NCI-H226 (cell line): ENCODE measurements at regions not wholly inside any gene's neighbourhood (a gene's known extent, or its start where the extent isn't known, plus 50 kb on each side); places are given as distances from the start of the nearest gene placed in this dataset.

Experiments
- DNase-seq: peaks from one replicate; pipeline ENCODE4 v3.0.0-alpha.2; 2015

DNA sequence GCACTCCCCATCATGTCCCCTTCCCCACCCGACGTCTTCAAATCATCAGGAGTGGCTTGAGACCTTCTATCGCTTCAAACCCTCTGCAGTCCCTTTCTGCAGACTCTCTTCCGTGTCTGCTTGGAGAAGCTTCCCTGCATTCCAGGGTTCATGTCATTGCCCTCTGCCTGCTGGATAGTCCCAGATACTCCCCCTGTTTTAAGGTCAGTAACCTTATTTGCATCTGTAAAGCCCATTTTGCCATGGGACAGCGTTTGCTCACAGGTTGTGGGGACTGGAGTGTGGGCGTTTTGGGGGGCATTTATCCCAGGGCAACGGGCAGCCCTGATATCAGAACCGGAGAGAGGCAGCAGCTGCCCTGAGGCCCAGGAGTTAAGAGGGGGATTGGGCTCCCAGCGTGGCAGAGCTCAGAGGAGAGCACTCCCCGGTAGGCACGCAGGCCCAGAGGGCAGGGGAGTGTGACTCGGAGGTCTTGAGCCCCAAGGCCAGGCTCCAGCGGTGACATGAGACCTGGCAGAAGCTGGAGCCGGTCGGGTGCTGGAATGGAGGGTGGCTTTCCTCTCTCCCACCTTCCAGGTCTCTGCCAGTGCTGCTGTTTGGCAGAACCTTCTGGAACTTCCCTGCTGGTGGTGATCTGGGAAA lies 73.8 kb downstream of the RTP5 start:
- no peak for DNase-seq

DNA sequence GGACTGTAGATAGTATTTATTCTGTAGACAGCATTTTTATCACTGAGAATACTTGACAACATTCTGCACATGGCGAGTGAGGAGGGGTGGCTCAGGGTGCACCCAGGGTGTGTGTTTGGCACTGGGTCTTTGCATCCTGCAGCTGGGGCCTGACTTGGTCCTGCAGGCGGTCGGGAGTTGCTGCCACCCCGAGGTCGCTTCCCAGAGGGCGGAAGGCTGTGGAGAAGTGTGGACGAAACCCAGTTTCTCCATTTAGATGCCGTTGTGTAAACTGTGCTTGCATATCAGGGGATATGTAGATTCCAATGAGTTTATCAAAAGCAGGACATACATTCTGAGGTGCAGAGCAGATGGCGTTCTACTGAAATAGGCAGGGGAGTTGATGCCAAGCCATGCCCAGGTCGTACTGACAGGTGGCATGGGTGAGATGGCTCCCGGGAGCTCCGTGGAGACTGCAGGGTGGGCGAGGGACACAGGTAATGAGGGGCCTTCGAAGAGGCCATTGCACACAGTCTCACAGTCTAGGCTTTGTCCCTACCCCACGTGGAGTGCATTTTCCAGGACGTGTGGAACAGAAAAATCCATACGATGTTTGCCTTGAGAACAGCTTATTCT lies 74.5 kb downstream of the RTP5 start:
- no peak for DNase-seq

DNA sequence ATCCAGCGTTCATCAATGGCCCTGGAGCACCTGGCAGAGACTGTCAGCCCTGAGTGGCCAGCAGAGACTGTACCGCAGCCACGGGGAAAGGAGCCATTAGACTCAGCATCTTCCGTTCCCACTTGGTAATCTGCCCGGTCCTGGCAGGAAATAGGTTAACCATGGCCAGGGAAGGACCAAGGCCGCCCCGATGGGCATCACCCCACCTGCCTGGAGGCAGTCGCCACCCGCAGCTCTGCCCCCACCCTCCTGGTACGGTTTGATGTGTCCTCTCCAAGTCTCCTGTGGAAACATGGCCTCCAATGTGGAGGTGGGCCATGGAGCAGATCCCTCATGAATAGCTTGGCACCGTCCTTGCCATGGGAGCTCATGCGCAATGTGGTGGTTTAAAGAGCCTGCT lies 75.3 kb downstream of the RTP5 start:
- DNase-seq, result no peak

DNA sequence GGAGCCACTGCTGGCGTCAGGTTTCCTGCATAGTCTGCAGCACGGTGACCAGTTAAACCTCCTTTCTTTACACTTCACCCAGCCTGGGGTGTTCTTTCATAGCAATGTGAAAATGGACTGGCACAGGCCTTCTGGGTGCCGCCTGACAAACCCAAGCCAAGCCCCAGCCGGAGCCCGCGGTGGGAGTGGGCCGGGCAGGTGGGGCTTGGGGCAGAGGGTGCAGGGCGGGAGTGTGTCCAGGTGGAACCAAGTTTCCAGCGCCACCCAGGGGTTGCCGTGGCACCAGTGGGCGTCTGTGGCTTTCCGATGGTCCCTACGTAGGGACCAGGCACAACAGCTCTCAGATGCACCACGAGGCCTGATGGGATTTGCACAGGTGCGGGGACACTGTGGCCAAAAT lies 75.8 kb downstream of the RTP5 start:
- DNase-seq, result no peak

DNA sequence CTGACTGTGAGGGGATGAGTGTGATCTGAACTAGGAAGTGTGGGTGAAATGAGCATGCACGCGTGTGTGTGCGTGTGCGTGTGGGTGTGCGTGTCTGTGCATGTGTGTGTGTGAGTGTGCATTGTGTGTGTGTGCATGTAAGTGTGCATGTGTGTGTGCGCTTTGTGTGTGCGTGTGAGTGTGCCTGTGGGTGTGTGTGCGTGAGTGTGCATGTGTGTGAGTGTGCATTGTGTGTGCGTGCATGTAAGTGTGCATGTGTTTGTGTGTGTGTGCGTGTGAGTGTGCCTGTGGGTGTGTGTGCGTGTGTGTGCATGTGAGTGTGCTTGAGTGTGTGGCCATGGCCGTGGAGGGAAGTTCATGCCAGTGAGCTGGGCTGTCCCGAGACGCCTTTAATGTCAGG lies 76.3 kb downstream of the RTP5 start:
- DNase-seq, result no peak

DNA sequence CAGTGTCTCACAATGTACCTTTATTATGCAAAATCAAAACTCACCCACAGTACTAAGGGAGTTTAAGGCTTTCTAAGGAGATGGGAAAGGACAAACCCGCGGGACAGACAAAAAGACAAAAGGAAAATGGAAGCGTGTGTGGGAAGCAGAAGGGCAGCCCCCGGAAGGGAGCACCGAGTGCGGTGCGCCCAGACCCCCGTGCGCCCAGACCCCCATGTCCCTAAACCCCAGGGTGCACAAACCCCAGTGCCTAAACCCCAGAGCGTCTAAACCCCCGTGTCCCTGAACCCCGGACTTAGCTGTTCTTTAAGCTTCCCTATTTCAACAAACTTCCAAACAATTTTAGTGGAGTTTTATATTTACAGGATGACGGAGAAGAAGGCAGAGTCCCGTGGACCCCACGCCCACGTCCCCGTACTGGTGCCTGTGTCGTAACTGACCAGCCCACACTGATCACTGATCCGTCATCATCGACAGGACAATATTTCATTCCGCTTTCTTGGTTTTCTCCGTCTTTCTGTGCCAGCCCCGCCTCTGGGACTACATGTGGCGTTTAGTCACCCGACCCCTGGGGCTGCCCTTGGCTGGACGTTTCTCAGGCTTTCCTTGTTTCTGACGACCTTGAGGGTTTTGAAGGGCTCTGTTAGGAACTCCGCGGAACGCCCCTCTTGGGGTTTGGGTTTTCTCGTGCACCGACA lies 76.9 kb downstream of the RTP5 start:
- DNase-seq, result no peak

DNA sequence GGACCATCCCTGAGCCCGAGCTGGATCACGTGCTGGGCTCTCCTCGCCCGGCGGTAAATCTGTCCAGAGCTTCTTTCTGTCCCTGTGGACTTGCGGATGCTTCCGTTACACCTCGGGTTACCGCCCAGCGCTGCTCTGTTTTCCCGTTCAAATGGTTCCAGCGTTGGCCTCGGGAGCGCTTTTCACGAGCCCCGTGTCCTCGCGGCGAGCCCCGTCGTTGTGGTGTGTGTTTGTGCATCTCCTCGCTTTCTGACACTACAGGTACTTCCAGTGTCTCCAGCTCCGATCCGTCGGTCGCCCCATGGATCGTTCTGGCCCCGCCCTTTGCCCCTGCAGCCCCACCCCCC lies 77.4 kb downstream of the RTP5 start:
- DNase-seq, result no peak

DNA sequence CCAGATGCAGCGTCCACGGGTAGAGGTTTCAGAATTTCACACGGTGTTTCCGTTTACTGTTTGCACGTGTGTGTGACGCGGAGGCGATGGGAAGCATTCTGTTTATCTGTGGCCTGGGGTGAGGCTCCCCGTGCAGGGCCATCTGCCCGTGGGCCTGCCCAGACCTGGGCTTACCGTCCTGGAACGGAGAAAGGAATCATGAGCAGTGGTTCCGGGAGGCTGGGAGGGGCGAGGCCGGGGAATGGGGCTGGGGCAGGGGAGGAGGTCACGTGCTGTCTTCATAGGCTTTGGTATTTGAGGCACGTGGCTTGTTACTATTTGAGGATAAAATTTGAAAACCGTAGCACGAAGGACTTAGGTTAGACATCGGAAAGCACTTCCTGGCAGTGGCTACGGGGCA lies 77.9 kb downstream of the RTP5 start:
- no peak for DNase-seq

DNA sequence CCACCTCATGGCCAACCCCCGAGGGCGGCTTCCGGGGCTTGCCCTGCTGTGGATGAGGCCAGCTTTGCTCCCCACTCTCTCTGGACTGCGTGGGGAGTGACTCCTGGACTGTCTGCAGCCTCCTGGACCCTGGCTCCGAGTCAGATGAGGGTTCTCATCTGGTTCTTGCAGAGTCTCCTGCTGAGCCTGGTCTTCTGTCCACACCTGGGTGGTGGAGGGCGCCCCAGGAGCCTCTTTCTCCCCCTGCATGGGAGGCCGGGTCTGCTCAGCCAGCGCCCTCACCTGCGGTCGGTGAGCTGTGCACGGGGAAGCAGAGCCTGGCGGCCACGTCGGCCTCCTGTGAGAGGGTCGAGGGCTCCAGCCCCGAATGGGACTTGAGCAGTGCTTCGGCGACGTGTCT lies 78.3 kb downstream of the RTP5 start:
- no peak for DNase-seq

DNA sequence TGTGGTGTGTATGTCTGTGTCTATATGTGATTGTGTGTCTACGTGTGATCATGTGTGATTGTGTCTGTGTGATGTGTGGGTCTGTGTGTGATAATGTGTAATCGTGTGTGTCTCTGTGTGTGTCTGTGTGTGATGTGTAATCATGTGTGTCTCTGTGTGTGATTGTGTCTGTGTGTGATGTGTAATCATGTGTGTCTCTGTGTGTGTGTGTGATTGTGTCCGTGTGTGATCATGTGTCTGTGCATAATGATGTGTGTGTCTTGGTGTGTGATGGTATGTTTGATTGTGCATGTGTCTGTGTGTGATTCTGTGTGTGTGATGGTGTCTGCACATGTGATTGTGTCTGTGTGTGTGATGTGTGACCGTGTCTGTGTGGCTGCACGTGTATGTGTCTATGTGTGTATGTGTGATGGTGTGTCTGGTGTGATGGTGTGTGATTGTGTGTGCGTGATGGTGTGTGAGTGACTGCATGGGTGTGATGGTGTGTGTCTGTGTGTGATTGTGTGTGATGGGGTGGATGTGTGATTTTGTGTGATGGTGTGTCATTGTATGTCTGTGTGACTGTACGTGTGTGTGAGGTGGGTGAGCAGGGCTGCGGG lies 78.9 kb downstream of the RTP5 start:
- DNase-seq, result no peak

DNA sequence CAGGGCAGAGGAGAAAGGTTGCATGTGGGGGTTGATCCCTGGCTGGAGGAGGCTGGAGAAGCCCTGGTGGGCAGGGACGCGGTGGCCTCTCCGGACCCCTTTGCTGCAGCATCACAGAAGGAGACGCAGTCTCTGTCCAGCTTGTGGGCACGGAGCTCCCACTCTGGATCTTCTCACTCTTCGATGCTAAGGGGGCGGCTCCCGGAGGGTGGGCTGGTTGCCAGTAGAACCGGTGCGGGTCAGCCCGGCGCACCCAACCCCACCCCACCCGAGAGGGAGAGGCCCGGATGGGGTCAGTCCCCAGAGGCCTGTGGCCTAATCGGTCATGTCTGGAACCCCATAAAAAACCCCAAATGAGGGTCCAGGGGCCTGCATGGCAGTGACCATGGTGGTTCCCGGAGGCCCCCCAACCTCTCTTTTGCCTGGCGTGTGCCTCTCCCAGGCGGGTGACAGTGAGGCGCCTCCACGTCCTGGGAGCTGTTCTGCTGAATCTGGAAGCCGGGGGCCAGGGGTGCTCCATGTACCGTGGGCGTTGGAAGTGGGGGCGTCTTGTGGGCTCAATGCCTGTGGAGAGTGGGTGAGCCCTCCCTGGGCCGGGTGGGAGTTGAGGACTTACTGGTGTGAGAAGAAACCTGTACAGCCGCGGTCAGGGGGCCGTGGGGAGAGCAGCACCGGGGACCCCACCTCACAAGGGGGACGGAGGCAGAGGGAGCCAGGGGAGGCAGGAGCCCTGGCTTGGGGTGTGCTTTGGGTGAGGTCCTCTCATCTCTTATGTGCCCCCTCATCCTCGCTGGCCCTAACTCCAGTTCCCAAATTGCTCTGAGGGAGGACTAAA lies 79.6 kb downstream of the RTP5 start:
- DNase-seq, result no peak

DNA sequence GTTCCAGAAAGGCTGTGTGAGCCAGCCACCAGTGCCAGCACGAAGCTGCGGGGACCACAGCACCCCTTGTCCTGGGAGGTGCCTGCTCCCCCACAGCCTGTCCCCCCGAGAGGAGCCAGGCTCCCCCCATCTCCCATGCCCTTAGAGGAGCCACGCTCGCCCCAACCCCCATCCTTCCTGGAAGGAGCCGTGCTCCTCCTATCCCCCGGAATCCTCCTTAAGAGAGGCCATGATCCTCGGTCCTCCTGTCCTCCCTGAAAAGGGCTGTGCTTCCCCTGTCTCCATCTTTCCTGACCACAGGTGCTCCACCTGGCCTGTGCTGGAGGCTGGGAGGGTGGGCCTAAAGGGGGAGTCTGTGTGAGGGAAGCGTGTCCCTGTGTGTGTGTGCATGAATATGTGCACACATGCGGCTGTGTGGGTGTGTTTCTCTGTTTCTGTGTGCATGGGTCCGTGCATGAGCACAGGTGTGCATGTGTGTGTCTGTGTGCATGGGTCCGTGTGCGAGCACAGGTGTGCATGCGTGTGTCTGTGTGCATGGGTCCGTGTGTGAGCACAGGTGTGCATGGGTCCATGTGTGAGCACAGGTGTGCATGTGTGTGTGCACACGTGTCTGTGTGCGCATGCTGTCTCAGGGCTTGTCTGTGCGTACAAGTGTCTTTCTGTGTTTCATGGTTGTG lies 80.3 kb downstream of the RTP5 start:
- no peak for DNase-seq

DNA sequence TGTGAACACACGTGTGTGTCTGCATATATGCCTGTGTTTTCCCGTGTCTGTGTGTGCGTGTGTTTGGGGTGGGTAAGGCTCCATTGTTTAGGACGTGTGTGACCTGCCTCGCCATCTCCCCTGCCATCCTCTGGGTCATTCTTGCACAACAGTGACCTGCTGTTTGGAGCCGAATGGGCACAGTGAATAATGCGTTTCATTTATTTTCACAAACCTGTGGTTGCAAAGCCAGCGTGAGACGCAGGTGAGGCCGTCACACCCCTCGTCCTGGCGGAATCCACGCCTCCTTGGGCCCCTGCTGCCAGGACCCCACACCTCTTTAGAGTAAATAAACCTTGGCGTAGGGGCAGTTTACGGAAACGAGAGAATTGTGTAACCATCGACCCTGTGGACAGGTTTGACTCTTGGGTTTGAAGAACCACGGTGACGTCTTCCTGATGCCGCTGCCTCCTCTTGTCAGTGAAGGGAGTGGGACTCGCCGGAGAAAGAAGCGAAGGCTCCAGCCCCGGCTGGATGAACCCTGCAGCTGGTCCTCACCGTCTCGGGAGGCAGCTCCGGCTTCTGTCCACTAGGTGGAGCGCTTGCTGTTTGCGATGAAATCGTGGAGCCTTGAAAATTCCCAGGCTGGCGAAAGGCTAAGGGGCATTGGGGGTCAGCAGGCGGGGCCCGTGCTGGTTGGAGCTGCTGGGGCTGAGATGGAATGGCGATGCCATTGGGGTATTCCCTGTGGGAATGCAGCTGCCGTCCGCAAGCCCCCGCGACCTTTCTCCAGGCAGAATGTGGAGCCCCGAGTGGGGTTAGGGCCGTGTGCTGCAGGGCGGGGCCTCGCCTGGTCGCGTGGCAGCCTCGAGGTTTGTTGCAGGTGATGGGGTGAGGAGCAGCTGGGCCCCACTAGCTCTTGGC lies 81.1 kb downstream of the RTP5 start:
- DNase-seq, result peak; percentile 43

DNA sequence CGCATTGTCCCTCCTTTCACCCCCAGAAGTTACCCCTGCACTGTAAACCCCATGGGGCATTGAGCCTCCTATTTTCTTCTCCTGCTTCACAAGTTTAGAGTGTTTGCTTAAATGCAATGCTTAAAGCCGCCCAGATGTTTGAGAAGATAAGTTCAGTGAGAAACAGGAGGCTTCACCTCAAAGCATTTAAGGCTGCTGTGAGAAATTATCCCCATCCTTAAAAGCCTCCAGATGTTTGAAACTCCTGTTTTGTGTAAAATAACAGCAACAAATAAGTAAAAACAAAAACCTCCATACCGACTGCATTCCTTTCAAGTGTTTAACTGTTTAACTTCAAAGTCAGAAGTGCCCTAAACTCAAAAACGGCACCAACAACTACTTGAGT lies 81.8 kb downstream of the RTP5 start:
- no peak for DNase-seq

DNA sequence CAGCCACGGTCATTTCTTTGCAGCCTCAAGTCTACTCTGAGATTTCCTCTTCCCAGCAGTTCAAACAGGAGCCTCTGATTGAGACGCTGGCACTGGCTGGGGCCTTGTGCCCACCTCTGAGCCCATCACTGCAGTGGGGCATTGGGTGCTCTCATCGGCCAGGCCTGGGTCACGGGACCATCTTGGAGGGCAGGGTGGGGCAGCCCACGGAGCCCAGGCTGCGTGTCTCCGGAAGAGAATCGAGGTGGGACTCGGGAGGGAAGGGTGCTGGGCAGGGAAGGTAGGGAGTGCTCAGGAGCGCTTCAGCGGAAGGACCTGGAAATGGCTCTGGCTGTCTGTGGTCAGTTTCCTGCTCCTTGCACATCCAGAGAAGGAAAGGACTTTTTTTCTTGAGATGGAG lies 82.4 kb downstream of the RTP5 start:
- DNase-seq, result no peak

DNA sequence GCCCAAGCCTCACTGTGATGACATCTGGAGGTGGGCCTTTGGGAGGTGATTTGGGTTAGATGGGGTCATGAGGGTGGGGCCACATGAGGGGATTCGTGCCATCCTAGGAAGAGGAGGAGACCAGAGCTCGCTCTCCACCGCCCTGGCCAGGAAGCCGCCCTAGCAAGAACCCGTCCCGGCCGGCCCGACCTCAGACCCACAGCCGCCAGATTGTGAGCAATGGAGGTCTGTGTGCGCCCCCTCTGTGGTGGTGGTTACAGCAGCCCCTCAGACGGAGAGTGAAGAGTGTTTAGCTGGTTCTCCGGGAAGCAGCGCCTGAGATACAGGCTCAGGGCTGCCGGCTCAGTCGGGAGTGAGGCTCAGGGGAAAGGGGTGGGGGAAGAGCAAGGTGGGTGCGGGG lies 83.3 kb downstream of the RTP5 start:
- no peak for DNase-seq

DNA sequence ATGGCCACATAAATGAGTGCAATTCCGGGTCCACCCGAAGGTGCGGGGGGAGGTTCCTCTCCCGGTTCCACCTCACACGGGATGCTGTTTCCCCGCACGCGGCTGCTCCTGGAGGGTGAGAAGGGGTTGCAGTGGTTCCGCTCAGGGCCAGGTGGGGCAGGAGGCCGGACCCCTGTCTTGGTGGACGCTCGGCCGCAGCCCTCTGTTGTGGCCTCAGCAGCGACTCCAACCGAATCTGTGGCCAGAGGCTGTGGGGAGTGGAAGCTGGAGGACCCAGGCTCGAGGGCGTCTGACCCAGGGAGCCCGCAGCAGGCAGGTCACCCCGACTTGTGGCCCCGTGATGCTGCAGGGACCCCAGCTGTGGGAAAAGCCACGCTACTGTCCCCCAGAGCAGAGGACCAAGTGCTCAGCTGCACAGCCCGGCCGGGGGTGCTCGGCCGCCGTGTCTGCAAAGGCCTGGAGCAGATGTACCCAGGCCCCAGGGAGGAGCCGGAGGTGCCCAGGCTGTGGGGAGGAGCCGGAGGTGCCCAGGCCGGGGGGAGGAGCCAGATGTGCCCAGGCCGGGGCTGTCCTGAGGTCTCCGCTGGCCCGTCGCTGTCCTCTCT lies 83.9 kb downstream of the RTP5 start:
- no peak for DNase-seq

DNA sequence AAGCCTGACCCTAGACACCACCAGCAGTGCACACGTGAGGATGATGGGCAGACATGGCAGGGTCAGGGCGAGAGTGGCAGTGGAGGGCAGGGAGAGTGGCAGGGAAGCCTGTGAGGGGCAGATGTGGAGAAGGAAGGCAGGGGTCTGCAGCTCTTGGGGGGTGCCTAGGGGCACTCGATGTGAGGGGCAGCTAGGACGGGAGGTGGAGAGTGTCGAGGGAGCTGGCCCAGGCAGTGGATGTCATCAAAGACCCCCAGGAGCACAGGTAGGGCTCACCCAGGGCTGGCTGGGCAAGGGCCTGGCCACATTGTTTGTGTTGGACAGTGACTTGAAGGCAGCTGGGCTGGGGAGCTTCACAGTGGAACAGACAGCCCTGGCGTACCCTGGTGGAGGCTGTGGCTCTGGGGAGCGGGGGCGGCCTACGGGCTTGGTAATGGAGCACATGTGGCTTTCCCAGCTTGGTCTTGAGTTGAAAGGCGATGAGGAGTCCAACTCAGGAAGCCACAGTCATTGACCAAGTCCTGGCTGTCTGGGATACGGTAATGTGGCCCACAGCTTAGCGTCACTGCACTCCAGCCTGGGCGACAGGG lies 87.1 kb downstream of the RTP5 start:
- no peak for DNase-seq

DNA sequence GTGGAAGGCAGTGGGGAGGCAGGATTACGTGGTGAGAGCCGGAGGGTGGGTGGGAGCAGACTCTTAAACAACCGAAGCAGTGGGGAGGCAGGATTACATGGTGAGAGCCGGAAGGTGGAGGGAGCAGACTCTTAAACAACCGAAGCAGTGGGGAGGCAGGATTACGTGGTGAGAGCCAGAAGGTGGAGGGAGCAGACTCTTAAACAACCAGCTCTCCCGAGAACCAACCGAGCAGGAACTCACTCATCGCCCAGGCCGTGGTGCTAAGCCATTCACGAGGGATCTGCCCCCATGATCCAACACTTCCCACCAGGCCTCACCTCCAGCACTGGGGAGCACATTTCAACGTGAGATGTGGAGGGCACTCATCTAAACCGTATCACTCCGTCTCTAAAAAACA lies 87.7 kb downstream of the RTP5 start:
- DNase-seq, result no peak

DNA sequence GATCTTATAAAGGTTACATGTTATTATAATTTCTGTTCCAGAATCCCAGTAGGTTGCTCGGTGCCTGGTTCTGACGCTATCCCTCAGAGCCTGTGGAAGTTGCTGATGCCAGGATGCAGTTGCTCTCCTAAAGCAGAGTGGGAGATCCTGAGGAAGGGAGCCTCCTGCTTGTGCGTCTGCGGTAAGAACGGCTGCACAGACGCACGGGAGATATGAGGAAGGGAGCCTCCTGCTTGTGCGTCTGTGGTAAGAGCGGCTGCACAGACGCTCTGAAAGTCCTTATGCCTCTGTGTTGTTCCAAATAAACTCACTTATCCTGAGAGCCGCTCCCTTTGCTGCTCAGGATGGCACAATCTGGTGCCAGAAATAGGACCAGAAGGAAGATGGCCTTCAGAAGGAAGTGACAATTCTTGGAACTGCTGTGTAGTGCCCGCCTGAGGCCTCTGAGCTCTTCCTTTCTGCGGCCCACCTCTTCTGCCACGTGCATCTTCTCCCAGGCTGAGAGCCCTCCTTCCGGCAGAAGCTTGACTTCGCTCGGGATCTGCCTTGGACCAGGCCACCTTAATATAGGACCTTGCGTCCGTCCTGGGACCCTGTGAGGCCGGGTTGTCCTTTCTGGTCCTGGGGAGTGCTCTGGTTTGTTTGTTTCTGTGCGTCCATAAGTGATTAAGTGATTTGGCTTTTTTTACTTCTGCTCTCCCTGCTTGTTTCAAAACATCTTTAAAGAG lies 89.5 kb downstream of the RTP5 start:
- no peak for DNase-seq
